ENCODE measurements at regions not wholly inside any gene's neighbourhood (a gene's known extent, or its start where the extent isn't known, plus 50 kb on each side); places are given as distances from the start of the nearest gene placed in this dataset.

- H3K9me2 ChIP-seq (replicated peaks; ENCODE audit: control insufficient read depth, low read length): no peaks in the 10 kb centered on the region
- H3K4me2 ChIP-seq (ENCODE audit: low read length): 0 out of 2 replicates have a peak overlapping the region, but pooled peaks have one; percentile 5
- H3K27ac ChIP-seq (ENCODE audit: low read depth, low read length): no peak overlapping the region
- no peaks in the 10 kb centered on the region for H3K27me3 ChIP-seq (ENCODE audit: control insufficient read depth, low read length)
- no peaks in the 10 kb centered on the region for H3K9me3 ChIP-seq (ENCODE audit: control insufficient read depth, insufficient read depth, low read length)
- H3K79me2 ChIP-seq (ENCODE audit: control insufficient read depth, low read length): no peaks in the 10 kb centered on the region
- peaks cover 8% of the 10 kb centered on the region; the same call in 1 of the 2 replicates for H3F3A ChIP-seq (ENCODE audit: control insufficient read depth, insufficient read depth)
- no peaks in the 10 kb centered on the region for H3K36me3 ChIP-seq (ENCODE audit: control insufficient read depth, low read length)
- H3K4me1 ChIP-seq (ENCODE audit: control insufficient read depth, low read length): peaks cover 52% of the 10 kb centered on the region
- TF ChIP-seq EZH2phosphoT487 (IDR thresholded peaks at IDR 0.05; ENCODE audit: borderline replicate concordance, low read length): no peak
- TF ChIP-seq, protein P1, sequence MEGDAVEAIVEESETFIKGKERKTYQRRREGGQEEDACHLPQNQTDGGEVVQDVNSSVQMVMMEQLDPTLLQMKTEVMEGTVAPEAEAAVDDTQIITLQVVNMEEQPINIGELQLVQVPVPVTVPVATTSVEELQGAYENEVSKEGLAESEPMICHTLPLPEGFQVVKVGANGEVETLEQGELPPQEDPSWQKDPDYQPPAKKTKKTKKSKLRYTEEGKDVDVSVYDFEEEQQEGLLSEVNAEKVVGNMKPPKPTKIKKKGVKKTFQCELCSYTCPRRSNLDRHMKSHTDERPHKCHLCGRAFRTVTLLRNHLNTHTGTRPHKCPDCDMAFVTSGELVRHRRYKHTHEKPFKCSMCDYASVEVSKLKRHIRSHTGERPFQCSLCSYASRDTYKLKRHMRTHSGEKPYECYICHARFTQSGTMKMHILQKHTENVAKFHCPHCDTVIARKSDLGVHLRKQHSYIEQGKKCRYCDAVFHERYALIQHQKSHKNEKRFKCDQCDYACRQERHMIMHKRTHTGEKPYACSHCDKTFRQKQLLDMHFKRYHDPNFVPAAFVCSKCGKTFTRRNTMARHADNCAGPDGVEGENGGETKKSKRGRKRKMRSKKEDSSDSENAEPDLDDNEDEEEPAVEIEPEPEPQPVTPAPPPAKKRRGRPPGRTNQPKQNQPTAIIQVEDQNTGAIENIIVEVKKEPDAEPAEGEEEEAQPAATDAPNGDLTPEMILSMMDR (IDR thresholded peaks at IDR 0.05; ENCODE audit: low read depth, low read length, poor library complexity, severe bottlenecking): no peak
- H4K20me1 ChIP-seq (ENCODE audit: control insufficient read depth, insufficient read depth, low read depth, low read length): 0 out of 2 replicates have a peak, but pooled peaks cover 4% of the 10 kb centered on the region
- no peak overlapping the region for H3K4me3 ChIP-seq (ENCODE audit: low read length)
Observed at GRCh38 chr17:77315551-77316190, 174.9 kb downstream of the SEC14L1 start.

DNA sequence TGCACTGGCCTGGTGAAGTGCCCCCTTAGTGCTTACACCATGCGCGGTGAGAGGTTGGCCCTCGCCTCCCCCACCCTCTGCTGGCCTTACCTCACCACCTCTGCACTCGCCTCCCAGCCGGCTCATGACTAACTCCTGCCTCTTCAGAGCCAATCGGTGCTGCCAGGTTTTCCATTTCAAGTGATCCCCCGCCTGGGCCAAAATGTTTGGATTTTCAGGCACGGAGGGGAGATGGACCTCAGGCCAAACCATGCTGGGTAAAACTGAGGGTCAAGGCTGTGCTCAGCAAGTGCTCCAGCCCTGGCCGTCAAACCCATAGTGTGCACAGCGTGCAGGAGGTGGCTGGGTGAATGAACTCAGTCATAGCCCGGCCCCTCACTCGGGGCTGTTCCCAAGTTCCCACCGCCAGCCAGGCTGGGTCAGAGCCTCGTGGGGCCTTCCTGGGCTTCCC is 175.4 kb downstream of the SEC14L1 start:
- Histone ChIP-seq H3K27me3 (ENCODE audit: control insufficient read depth, low read length) (no peaks in the 10 kb centered on the region), H3K36me3 (ENCODE audit: control insufficient read depth, low read length) (no peaks in the 10 kb centered on the region), H3K9me2 (replicated peaks; ENCODE audit: control insufficient read depth, low read length) (no peaks in the 10 kb centered on the region), H4K20me1 (ENCODE audit: control insufficient read depth, insufficient read depth, low read depth, low read length) (0 out of 2 replicates have a peak, but pooled peaks cover 4% of the 10 kb centered on the region), H3K4me3 (ENCODE audit: low read length) (no peak overlapping the region), H3K9me3 (ENCODE audit: control insufficient read depth, insufficient read depth, low read length) (no peaks in the 10 kb centered on the region), H3K27ac (ENCODE audit: low read depth, low read length) (no peak overlapping the region), H3K4me2 (ENCODE audit: low read length) (no peak overlapping the region), H3K79me2 (ENCODE audit: control insufficient read depth, low read length) (no peaks in the 10 kb centered on the region), H3F3A (ENCODE audit: control insufficient read depth, insufficient read depth) (peaks cover 8% of the 10 kb centered on the region; the same call in 1 of the 2 replicates), H3K4me1 (ENCODE audit: control insufficient read depth, low read length) (peaks cover 52% of the 10 kb centered on the region)
- TF ChIP-seq, protein P1 (IDR thresholded peaks at IDR 0.05; ENCODE audit: low read depth, low read length, poor library complexity, severe bottlenecking): no peak
- no peak for TF ChIP-seq EZH2phosphoT487 (IDR thresholded peaks at IDR 0.05; ENCODE audit: borderline replicate concordance, low read length)

DNA sequence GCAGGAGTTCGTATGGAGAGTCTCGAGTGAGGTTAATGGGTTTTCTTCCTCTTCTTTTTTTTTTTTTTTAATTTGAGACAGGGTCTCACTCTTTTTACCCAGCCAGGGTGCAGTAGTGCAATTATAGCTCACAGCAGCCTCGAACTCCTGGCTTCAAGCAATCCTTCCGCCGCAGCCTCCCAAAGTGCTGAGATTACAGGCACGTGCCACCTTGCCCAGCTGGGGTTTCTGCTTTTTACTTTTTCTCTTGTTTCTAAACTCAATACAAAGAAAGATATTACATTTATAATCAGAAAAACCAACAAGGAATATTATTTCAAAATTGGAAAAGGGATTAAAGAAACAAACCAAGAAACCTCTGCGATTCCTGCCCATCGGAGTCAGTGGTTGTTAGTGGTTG is 175.9 kb downstream of the SEC14L1 start:
- no peak overlapping the region for H3K27ac ChIP-seq (ENCODE audit: low read depth, low read length)
- H3K4me1 ChIP-seq (ENCODE audit: control insufficient read depth, low read length): peaks cover 50% of the 10 kb centered on the region
- H3F3A ChIP-seq (ENCODE audit: control insufficient read depth, insufficient read depth): peaks cover 8% of the 10 kb centered on the region; the same call in 1 of the 2 replicates
- no peaks in the 10 kb centered on the region for H3K9me3 ChIP-seq (ENCODE audit: control insufficient read depth, insufficient read depth, low read length)
- H3K79me2 ChIP-seq (ENCODE audit: control insufficient read depth, low read length): no peaks in the 10 kb centered on the region; the same call in 1 of the 2 replicates
- H3K27me3 ChIP-seq (ENCODE audit: control insufficient read depth, low read length): no peaks in the 10 kb centered on the region
- no peaks in the 10 kb centered on the region for H3K36me3 ChIP-seq (ENCODE audit: control insufficient read depth, low read length)
- no peak overlapping the region for H3K4me3 ChIP-seq (ENCODE audit: low read length)
- TF ChIP-seq, protein P1 (IDR thresholded peaks at IDR 0.05; ENCODE audit: low read depth, low read length, poor library complexity, severe bottlenecking): no peak
- TF ChIP-seq EZH2phosphoT487 (IDR thresholded peaks at IDR 0.05; ENCODE audit: borderline replicate concordance, low read length): no peak
- no peaks in the 10 kb centered on the region for H3K9me2 ChIP-seq (replicated peaks; ENCODE audit: control insufficient read depth, low read length)
- 0 out of 2 replicates have a peak, but pooled peaks cover 4% of the 10 kb centered on the region for H4K20me1 ChIP-seq (ENCODE audit: control insufficient read depth, insufficient read depth, low read depth, low read length)
- no peak overlapping the region for H3K4me2 ChIP-seq (ENCODE audit: low read length)
